H1 (cell line): ENCODE measurements at regions not wholly inside any gene's neighbourhood (a gene's known extent, or its start where the extent isn't known, plus 50 kb on each side); places are given as distances from the start of the nearest gene placed in this dataset.
"Not testable (repeated sequence)": the region's sequence is repeated elsewhere in the genome, so short reads cannot be mapped to it uniquely, and the experiment has no call there.

Experiments
- BACH1 ChIP-seq: IDR thresholded peaks from 2 replicates; pipeline ENCODE4 v1.6.1; 2012; ENCODE audit warnings: low read length, improper control_type of control experiment
- CBX5 ChIP-seq: fragments of 300-800, 300-1000 bp; sonication (generic); IDR thresholded peaks from 2 replicates; pipeline ENCODE4 v1.7.1; 2016; ENCODE audit warnings: antibody characterized with exemption, low read length, low read depth
- CHD1 ChIP-seq: IDR thresholded peaks from 2 replicates; pipeline ENCODE4 v1.6.1; 2012; ENCODE audit warnings: low read depth, low read length, improper control_type of control experiment
- CHD2 ChIP-seq: IDR thresholded peaks from 2 replicates; pipeline ENCODE4 v1.6.1; 2012; ENCODE audit warnings: low read length, improper control_type of control experiment
- CHD7 ChIP-seq: fragments of 300-600 bp; sonication (generic); IDR thresholded peaks from 2 replicates; pipeline ENCODE4 v1.7.1; 2012; ENCODE audit warnings: low read length, moderate library complexity, mild to moderate bottlenecking, inconsistent platforms; ENCODE audit not compliant: insufficient replicate concordance
- CREB1 ChIP-seq: IDR thresholded peaks from 2 replicates; pipeline ENCODE4 v1.6.1; 2012; ENCODE audit warnings: inconsistent platforms
- CTCF ChIP-seq, 3 experiments: IDR thresholded peaks; 1 replicate in 2 of 3; 2 replicates in 1 of 3; pipeline versions ENCODE4 v1.5.1 to v1.6.1; 2011; ENCODE audit warnings: low read length in 3 of 3, mild to moderate bottlenecking in 3 of 3, inconsistent platforms in 2 of 3, low read depth in 1 of 3, moderate library complexity in 1 of 3; ENCODE audit not compliant: insufficient read depth in 1 of 3; ENCODE audit errors: control extremely low read depth in 1 of 3
- EZH2 ChIP-seq: fragments of 200-600 bp; sonication (generic); IDR thresholded peaks from 2 replicates; pipeline ENCODE4 v1.7.1; 2012; ENCODE audit warnings: low read depth, mild to moderate bottlenecking, moderate library complexity, low read length, inconsistent platforms; ENCODE audit not compliant: severe bottlenecking
- POLR2A ChIP-seq, 2 experiments: IDR thresholded peaks; 1 replicate in 1 of 2; 2 replicates in 1 of 2; pipeline ENCODE4 v1.6.1; 2011; ENCODE audit warnings: low read depth in 2 of 2, low read length in 2 of 2, mild to moderate bottlenecking in 2 of 2; ENCODE audit errors: control extremely low read depth in 1 of 2
- POLR2AphosphoS5 ChIP-seq: IDR thresholded peaks from 2 replicates; pipeline ENCODE4 v1.6.1; 2011; ENCODE audit warnings: low read depth, low read length
- RBBP5 ChIP-seq: IDR thresholded peaks from 2 replicates; pipeline ENCODE4 v1.7.1; 2012; ENCODE audit warnings: low read depth, mild to moderate bottlenecking, inconsistent platforms, low read length, moderate library complexity, borderline replicate concordance
- SP2 ChIP-seq: IDR thresholded peaks from 2 replicates; pipeline ENCODE4 v1.6.1; 2012; ENCODE audit warnings: mild to moderate bottlenecking, low read length, inconsistent platforms
- TCF12 ChIP-seq: IDR thresholded peaks from 2 replicates; pipeline ENCODE4 v1.6.1; 2011; ENCODE audit warnings: low read depth, mild to moderate bottlenecking, low read length
- USF2 ChIP-seq: IDR thresholded peaks from 2 replicates; pipeline ENCODE4 v1.6.1; 2011; ENCODE audit warnings: low read length, improper control_type of control experiment

- not testable (repeated sequence) for TF ChIP-seq RBBP5; CTCF (IDR thresholded peaks at IDR 0.05; ENCODE audit: control extremely low read depth in 1 of 3, insufficient read depth in 1 of 3, low read depth in 1 of 3, low read length in 3 of 3); TCF12; CHD7; POLR2A (IDR thresholded peaks at IDR 0.05; ENCODE audit: control extremely low read depth in 1 of 2, low read depth in 2 of 2, low read length in 2 of 2); CREB1; EZH2; POLR2AphosphoS5; USF2; SP2; CBX5; CHD2; BACH1; CHD1
These were observed 110.9 kb downstream of the PPIAL4G start for GRCh38 chr1:148372051-148372726.
